Esophagus squamous epithelium (tissue), 4 donors: ENCODE measurements at regions not wholly inside any gene's neighbourhood (a gene's known extent, or its start where the extent isn't known, plus 50 kb on each side); places are given as distances from the start of the nearest gene placed in this dataset.

Experiments used
- CTCF ChIP-seq, 6 experiments: fragments of 450-650 bp in 4 of 6; fragments of 200-600 bp in 2 of 6; sonication (generic) in 2 of 6; IDR thresholded peaks; one replicate each; pipeline ENCODE4 v1.5.1; 2016 to 2019; ENCODE audit warnings: antibody characterized with exemption in 6 of 6, mild to moderate bottlenecking in 4 of 6, moderate library complexity in 4 of 6
- POLR2A ChIP-seq, 4 donors: fragments of 450-650 bp; IDR thresholded peaks; one replicate each; pipeline ENCODE4 v1.6.1; 2017; ENCODE audit warnings: antibody characterized with exemption in 4 of 4, mild to moderate bottlenecking in 4 of 4, moderate library complexity in 3 of 4

GRCh38 chr5:71899865-71900342 lies 180.8 kb downstream of the CARTPT start:
- TF ChIP-seq CTCF (IDR thresholded peaks at IDR 0.05) (no peak), POLR2A (IDR thresholded peaks at IDR 0.05) (no peak)
